HUES64 (cell line): ENCODE measurements at regions not wholly inside any gene's neighbourhood (a gene's known extent, or its start where the extent isn't known, plus 50 kb on each side); places are given as distances from the start of the nearest gene placed in this dataset.

Source experiments
- H3K27ac ChIP-seq: 2 replicates; pipeline ENCODE4 v1.7.0; 2013; ENCODE audit warnings: low read depth, low read length, inconsistent platforms
- H3K27me3 ChIP-seq: 2 replicates; pipeline ENCODE4 v1.6.1; 2013; ENCODE audit warnings: mild to moderate bottlenecking, low read length; ENCODE audit not compliant: insufficient read depth
- H3K36me3 ChIP-seq: 2 replicates; pipeline ENCODE4 v1.6.1; 2013; ENCODE audit warnings: mild to moderate bottlenecking, low read length; ENCODE audit not compliant: insufficient read depth
- H3K4me1 ChIP-seq: 2 replicates; pipeline ENCODE4 v1.6.1; 2013; ENCODE audit warnings: mild to moderate bottlenecking, low read length, moderate library complexity; ENCODE audit not compliant: insufficient read depth
- H3K4me3 ChIP-seq: 2 replicates; pipeline ENCODE4 v1.5.1; 2013; ENCODE audit warnings: mild to moderate bottlenecking, low read length, moderate library complexity
- H3K9ac ChIP-seq: 2 replicates; pipeline ENCODE4 v1.6.1; 2013; ENCODE audit warnings: mild to moderate bottlenecking, low read depth, low read length
- H3K9me3 ChIP-seq: 2 replicates; pipeline ENCODE4 v1.6.1; 2013; ENCODE audit warnings: low read depth, low read length; ENCODE audit not compliant: insufficient read depth
- WGBS: fragments of 150-250, 120-280 bp; methylation state at CpG from one replicate; pipeline ENCODE4 v1.1.7; 2013; ENCODE audit warnings: missing lambda C conversion rate; 5-methylcytosine and 5-hydroxymethylcytosine counted together

DNA sequence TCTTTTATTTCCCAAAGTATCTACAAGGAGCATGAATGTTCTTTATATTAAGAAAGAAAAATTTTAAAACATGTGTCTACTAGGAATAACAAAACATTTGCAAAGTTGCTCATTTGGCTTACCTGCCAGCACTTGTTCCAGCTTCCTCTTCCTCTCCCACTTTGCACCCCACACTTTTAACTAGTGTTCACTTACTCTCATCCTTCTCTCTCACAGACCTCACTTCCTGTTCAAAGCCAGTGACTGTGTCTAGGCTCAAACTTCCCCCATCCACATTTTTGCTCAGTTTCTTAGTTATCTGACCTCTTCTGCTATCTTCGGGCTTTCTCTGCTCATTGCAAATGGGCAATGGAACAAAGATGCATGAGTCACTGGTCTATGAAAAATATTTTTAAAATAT, 512.2 kb upstream of the ZNF462 start:
- Histone ChIP-seq H3K9me3 (no peaks in the 10 kb centered on the region), H3K27ac (no peak overlapping the region), H3K9ac (no peak overlapping the region), H3K4me1 (no peaks in the 10 kb centered on the region), H3K27me3 (no peaks in the 10 kb centered on the region), H3K4me3 (no peak overlapping the region), H3K36me3 (no peaks in the 10 kb centered on the region)
- 100% methylated on average over 1 of the region's 1 CpG for WGBS

DNA sequence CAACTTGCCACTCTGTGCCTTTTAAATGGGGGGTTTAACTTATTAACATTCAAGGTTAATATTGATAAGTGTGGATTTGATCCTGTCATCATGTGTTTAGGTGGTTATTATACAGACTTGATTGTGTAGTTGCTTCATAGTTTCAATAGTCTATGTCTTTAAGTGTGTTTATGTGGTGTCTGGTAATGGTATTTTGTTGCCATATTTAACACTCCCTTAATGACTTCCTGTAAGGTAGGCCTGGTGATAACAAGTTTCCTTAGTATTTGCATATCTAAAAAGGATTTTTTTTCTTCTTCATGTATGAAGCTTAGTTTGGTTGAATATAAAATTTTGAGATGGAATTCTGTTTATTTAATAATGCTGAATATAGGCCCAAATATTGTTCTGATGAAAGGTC, 506.0 kb upstream of the ZNF462 start:
- Histone ChIP-seq H3K27ac (no peak overlapping the region), H3K9me3 (no peaks in the 10 kb centered on the region), H3K4me3 (no peak overlapping the region), H3K36me3 (no peaks in the 10 kb centered on the region), H3K4me1 (no peaks in the 10 kb centered on the region), H3K9ac (no peak overlapping the region), H3K27me3 (no peaks in the 10 kb centered on the region)

DNA sequence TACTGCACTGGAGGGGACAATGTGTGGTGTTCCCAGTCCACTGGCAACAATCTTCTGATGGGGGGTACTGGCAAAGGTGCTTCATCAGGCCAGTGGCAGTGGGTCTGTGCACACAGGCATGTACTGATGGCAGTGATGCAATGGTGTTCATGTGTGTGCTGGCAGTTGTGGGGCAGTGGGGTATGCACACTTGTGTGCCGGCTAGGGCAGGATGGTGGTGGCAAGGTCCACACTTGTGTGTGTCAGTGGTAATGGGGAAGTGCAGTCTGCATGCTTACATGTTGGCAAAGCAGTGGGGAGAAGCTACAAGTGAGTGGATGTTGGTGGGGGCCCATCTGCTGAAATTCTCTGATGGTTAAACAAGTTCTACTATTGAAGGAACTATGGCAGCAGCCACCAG, 504.6 kb upstream of the ZNF462 start:
- Histone ChIP-seq H3K4me1 (no peaks in the 10 kb centered on the region), H3K4me3 (no peak overlapping the region), H3K36me3 (no peaks in the 10 kb centered on the region), H3K9ac (no peak overlapping the region), H3K9me3 (no peaks in the 10 kb centered on the region), H3K27ac (no peak overlapping the region), H3K27me3 (no peaks in the 10 kb centered on the region)
- WGBS, result 94% methylated on average over 1 of the region's 1 CpG

DNA sequence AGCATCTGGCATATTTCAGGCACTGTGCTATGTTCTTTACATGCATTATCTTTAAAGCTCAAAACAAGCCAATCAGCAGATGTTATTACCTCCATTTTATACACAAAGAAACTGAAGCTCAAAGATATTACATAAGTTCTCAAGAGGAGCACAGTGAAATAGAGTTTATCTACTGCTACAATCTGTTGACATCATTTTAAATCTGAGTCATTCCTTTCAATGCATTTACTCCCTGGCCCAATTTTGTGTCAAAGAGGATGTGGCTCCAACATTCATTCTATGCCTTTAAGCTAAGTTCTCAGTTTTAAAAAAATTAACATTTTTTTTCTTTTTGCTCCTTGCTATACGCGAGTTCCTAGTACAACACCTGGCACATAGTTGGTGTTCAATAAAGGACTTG, 486.3 kb upstream of the ZNF462 start:
- H3K4me3 ChIP-seq, result no peak overlapping the region
- H3K36me3 ChIP-seq, result no peaks in the 10 kb centered on the region
- WGBS, result 100% methylated on average over 2 of the region's 2 CpGs
- no peaks in the 10 kb centered on the region for H3K4me1 ChIP-seq
- no peak overlapping the region for H3K27ac ChIP-seq
- no peak overlapping the region for H3K9ac ChIP-seq
- 0 out of 2 replicates have a peak, but pooled peaks cover 6% of the 10 kb centered on the region for H3K9me3 ChIP-seq
- H3K27me3 ChIP-seq, result no peaks in the 10 kb centered on the region

DNA sequence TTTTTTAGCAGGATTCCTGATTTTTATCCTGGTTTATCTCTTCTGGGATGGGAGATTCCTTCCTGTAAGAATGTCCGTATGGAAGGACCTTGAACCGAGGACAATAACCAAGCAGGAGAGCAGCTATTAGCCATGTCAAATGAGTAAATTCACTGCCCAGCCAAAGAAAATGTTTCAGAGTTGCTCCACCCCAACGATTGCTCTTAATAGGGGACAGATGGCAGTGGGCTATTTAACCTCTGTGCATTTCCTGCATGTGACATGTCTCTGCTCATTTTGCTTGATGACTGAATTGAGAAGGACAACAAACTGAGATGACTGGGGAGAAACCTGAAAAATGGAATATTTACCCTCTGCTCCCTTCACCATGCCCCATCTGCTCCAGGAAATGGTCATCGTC, 479.9 kb upstream of the ZNF462 start:
- Histone ChIP-seq H3K9me3 (no peaks in the 10 kb centered on the region), H3K4me1 (no peaks in the 10 kb centered on the region)
- whole genome bisulfite sequencing, result 95% methylated on average over 4 of the region's 4 CpGs

DNA sequence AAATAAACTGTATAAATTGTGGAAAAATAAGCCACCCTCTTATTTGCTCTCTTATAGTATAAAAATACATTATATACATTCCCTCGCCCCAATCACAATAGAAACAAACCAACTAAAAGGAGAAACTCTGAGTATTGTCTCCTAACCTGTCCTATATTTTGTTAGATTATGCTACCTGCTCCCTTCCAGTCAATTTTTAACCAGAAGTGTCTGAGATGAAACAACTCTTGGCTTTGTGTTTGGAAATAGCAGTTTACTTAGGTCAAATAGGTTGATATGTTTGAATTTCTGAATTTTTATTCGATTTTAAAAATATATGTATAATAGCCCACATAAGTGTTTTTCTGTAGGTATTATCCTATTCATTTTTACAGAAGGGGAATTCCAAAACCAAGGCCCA, 475.0 kb upstream of the ZNF462 start:
- WGBS, result 100% methylated on average over 1 of the region's 2 CpGs
- Histone ChIP-seq H3K4me1 (no peaks in the 10 kb centered on the region), H3K27ac (no peak overlapping the region), H3K9ac (no peak overlapping the region), H3K27me3 (no peaks in the 10 kb centered on the region), H3K36me3 (no peaks in the 10 kb centered on the region), H3K4me3 (no peak overlapping the region), H3K9me3 (no peaks in the 10 kb centered on the region)

More for the DNA sequence above, 479.9 kb upstream of the ZNF462 start:
- no peak overlapping the region for H3K4me3 ChIP-seq
- no peak overlapping the region for H3K27ac ChIP-seq
- no peaks in the 10 kb centered on the region for H3K27me3 ChIP-seq
- no peaks in the 10 kb centered on the region for H3K36me3 ChIP-seq
- H3K9ac ChIP-seq, result no peak overlapping the region

DNA sequence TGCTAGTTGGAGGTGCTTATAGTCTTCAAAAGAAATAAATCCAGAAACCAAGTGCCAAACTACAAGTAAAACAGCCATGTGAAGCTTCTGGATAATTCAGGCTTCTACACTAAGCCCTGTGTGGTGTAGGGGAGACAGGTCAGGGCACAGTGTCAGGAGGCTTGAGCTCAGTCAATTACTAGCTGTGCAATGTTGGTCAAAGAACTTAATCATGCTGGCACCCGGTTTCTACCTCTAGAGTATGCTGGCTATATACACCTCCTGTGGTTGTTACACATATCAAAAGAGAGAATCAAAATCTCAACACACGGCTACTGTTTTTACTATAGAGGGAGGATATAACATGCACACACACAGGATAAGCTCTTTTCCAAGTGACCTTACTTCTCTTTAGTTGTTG, 469.7 kb upstream of the ZNF462 start:
- Histone ChIP-seq H3K36me3 (no peaks in the 10 kb centered on the region), H3K27me3 (no peaks in the 10 kb centered on the region), H3K4me3 (no peak overlapping the region), H3K9ac (no peak overlapping the region), H3K4me1 (no peaks in the 10 kb centered on the region), H3K27ac (no peak overlapping the region), H3K9me3 (no peaks in the 10 kb centered on the region)
- 92% methylated on average over 1 of the region's 2 CpGs for WGBS

DNA sequence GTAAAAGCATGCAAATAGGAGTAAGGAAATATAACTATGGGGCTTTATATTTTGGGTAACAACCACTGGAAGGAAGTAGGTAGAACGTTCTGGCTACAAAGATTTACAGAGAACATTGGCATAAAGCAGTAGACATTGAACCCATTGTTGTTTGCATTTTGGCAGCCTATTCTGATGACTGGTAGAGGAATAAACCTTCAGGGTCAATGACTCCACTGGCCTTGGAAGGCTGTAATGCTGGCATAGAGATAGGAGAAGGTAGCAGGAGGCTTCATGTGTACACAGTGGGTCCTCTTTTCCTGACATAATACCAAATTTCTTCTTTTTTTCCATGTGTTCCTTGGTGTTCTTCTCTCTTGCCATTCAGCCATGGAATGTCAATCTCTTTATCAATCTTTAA, 462.8 kb upstream of the ZNF462 start:
- no peak overlapping the region for H3K27ac ChIP-seq
- WGBS, result 87% methylated on average over 1 of the region's 1 CpG
- no peaks in the 10 kb centered on the region for H3K9me3 ChIP-seq
- no peak overlapping the region for H3K9ac ChIP-seq
- H3K36me3 ChIP-seq, result no peaks in the 10 kb centered on the region
- 0 out of 2 replicates have a peak, but pooled peaks cover 4% of the 10 kb centered on the region for H3K4me1 ChIP-seq
- no peak overlapping the region for H3K4me3 ChIP-seq
- H3K27me3 ChIP-seq, result no peaks in the 10 kb centered on the region

DNA sequence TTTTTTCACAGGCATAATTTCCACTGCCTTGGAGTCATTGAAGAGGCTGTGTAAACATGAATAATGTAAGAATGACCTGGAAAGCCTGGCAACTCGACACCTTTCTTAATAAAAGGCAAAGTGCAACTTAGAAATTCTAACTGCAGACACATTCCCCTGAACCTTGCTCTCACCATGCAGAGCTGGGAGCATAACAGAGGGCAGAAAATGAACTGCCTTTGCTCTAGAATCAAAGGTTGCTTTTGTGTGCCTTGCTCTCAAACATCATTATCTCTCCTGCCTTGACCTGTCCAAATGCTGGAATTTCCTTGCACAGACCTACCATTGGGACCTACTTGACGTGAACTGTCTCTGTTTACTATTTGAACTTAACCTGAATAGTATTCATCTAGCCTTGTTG, 462.0 kb upstream of the ZNF462 start:
- Histone ChIP-seq H3K9ac (no peak overlapping the region), H3K27ac (no peak overlapping the region), H3K4me1 (peaks cover 9% of the 10 kb centered on the region; the same call in 1 of the 2 replicates), H3K36me3 (no peaks in the 10 kb centered on the region), H3K27me3 (no peaks in the 10 kb centered on the region), H3K4me3 (no peak overlapping the region), H3K9me3 (no peaks in the 10 kb centered on the region)
- WGBS, result 93% methylated on average over 2 of the region's 2 CpGs

DNA sequence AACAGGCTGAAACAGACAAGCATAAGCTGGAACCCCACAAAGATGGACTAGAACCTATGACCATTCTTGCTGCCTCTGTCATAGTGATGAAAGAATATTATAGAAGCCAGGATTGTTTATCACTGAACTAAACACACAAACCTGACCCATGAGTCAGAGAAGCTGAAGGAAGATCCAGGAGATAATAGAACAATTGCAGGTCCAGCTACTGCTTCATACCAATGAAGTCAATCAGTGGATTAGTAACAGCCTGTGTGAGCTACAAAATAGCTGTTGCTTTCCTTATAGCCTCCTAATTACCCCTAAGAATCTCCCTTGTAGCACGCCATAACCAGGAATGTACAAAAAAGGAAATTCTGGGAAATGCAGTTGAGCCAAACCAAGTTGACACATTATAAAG, 459.9 kb upstream of the ZNF462 start:
- Histone ChIP-seq H3K27ac (no peak overlapping the region), H3K27me3 (no peaks in the 10 kb centered on the region), H3K9me3 (no peaks in the 10 kb centered on the region), H3K4me1 (peaks cover 15% of the 10 kb centered on the region), H3K9ac (no peak overlapping the region), H3K36me3 (no peaks in the 10 kb centered on the region), H3K4me3 (no peak overlapping the region)
- WGBS, result 100% methylated on average over 1 of the region's 1 CpG

DNA sequence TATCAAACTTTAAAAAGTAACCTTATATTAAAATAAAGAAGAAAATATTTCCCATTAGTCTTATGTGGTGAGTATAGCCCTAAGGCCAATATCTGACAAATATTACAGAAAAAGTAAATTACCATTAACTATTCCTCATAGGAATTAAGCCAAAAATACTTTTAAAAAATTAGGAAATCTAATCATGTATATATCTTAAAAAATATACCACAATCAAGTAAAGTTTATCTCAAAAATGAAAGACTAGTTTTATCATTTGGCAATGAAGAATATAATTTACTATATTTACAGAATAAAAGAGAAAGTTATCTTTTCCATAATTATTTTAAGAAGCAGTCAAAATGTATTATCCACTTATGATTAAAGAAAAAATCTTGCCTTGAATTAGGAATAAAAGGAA, 458.8 kb upstream of the ZNF462 start:
- no peak overlapping the region for H3K9ac ChIP-seq
- H3K9me3 ChIP-seq, result no peaks in the 10 kb centered on the region
- no peaks in the 10 kb centered on the region for H3K36me3 ChIP-seq
- no peaks in the 10 kb centered on the region for H3K27me3 ChIP-seq
- H3K4me1 ChIP-seq, result peaks cover 15% of the 10 kb centered on the region
- no peak overlapping the region for H3K27ac ChIP-seq
- no peak overlapping the region for H3K4me3 ChIP-seq

DNA sequence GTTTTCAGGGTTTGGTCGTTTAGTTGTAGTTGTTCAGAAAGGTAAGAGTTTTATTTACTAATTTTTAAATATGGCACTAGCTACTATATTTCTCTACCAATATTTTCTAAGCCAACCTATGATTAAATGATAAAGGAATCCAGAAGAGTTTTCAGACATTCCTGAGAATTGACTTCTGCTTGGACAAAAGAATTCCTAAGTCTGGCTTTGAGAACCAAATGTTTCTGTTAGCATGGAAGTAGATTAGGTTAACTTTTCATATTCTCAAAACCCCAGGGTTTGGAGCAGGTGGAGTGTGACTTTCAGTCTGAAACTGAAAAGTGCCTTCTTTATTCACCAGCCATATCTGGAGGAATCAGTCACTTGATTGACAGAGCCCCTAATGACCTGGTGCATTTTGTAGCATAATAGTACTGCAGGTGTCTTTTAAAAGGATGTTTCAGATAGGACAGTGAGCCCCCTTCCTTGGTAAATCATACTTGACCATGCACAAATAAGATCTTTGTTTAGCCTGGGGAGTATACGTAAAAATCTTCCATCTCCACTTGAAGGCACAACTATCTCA, 457.0 kb upstream of the ZNF462 start:
- WGBS, result 94% methylated on average over 2 of the region's 2 CpGs
- no peaks in the 10 kb centered on the region for H3K27me3 ChIP-seq
- H3K27ac ChIP-seq, result 0 out of 2 replicates have a peak overlapping the region, but pooled peaks have one; percentile 21
- no peaks in the 10 kb centered on the region for H3K9me3 ChIP-seq
- H3K9ac ChIP-seq, result no peak overlapping the region
- no peak overlapping the region for H3K4me3 ChIP-seq
- peaks cover 13% of the 10 kb centered on the region for H3K4me1 ChIP-seq
- H3K36me3 ChIP-seq, result no peaks in the 10 kb centered on the region
